A549 (cell line): ENCODE measurements at regions not wholly inside any gene's neighbourhood (a gene's known extent, or its start where the extent isn't known, plus 50 kb on each side); places are given as distances from the start of the nearest gene placed in this dataset.

Experiments
- ATAC-seq, 2 experiments: fragments of 200-7000 bp in 1 of 2; fragments of >200 bp in 1 of 2; cut with Nextera tagmentation in 1 of 2; cut with Tn5 transposase in 1 of 2; 3 replicates each; pipeline versions ENCODE4 v1.8.0 to v1.9.1; 2018 to 2020; ENCODE audit warnings: mild to moderate bottlenecking in 1 of 2, moderate library complexity in 1 of 2
- CTCF ChIA-PET: fragments of 300-600 bp; sonication (Branson Sonifier 250); formaldehyde crosslinking; extraction: SDS; loops from one replicate; lab custom pipeline; 2021; ENCODE audit warnings: antibody characterized with exemption, inconsistent platforms; lab: Yijun Ruan, JAX
- POLR2A ChIA-PET: fragments of 350-600 bp; formaldehyde crosslinking; extraction: SDS; loops from one replicate; lab custom pipeline; 2021; ENCODE audit warnings: antibody characterized with exemption, inconsistent platforms; lab: Yijun Ruan, JAX
- DNase-seq, 2 experiments: peaks; one replicate each; pipeline versions ENCODE4 v3.0.0 to v3.0.0-alpha.2; 2011 to 2016; ENCODE audit warnings: low read depth in 1 of 2, low spot score in 1 of 2
- FAIRE-seq: peaks from 2 replicates; lab custom pipeline; 2011; peaks lifted over from hg19 to GRCh38; lab: Jason Lieb, UNC
- H3K27ac ChIP-seq, 2 experiments: fragments of >200 bp; sonication (Bioruptor Twin); formaldehyde crosslinking; 3 replicates each; pipeline ENCODE4 v1.5.1; 2016 to 2017
- H3K4me1 ChIP-seq: fragments of >200 bp; sonication (Bioruptor Twin); formaldehyde crosslinking; 3 replicates; pipeline ENCODE4 v1.6.1; 2016
- H3K4me2 ChIP-seq: fragments of >200 bp; sonication (Bioruptor Twin); formaldehyde crosslinking; 3 replicates; pipeline ENCODE4 v1.6.1; 2016
- H3K4me3 ChIP-seq: fragments of >200 bp; sonication (Bioruptor Twin); formaldehyde crosslinking; 3 replicates; pipeline ENCODE4 v1.5.1; 2016
- H3K9me3 ChIP-seq: fragments of >200 bp; sonication (Bioruptor Twin); formaldehyde crosslinking; 3 replicates; pipeline ENCODE4 v1.6.1; 2016
- CBX2 ChIP-seq: fragments of 200-600 bp; sonication (generic); IDR thresholded peaks from 2 replicates; pipeline ENCODE4 v1.6.1; 2016; ENCODE audit warnings: low read depth, mild to moderate bottlenecking, borderline replicate concordance
- CBX8 ChIP-seq: fragments of 200-600 bp; sonication (generic); IDR thresholded peaks from 2 replicates; pipeline ENCODE4 v1.6.1; 2016
- EHF ChIP-seq: fragments of 250-450 bp; sonication (Bioruptor Pico); IDR thresholded peaks from 2 replicates; pipeline ENCODE4 v1.5.0; 2020; ENCODE audit warnings: mild to moderate bottlenecking
- EHMT2 ChIP-seq: fragments of 200-600 bp; sonication (generic); IDR thresholded peaks from 2 replicates; pipeline ENCODE4 v1.6.1; 2016; ENCODE audit warnings: antibody characterized with exemption, low read depth, mild to moderate bottlenecking, moderate library complexity
- EP300 ChIP-seq, 2 experiments: fragments of >200 bp; sonication (Bioruptor Twin); formaldehyde crosslinking; IDR thresholded peaks; 2 replicates in 1 of 2; 3 replicates in 1 of 2; pipeline ENCODE4 v1.6.1; 2016 to 2017
- GATA3 ChIP-seq: IDR thresholded peaks from 2 replicates; pipeline ENCODE4 v1.6.1; 2012; ENCODE audit warnings: borderline replicate concordance
- MYC ChIP-seq: IDR thresholded peaks from 2 replicates; pipeline ENCODE4 v1.6.1; 2012; ENCODE audit warnings: mild to moderate bottlenecking, inconsistent platforms, low read length, improper control_type of control experiment, borderline replicate concordance
- NR3C1 ChIP-seq: fragments of >200 bp; sonication (Bioruptor Twin); formaldehyde crosslinking; IDR thresholded peaks from 3 replicates; pipeline ENCODE4 v1.6.1; 2017
- PHF8 ChIP-seq: fragments of 200-600 bp; sonication (generic); IDR thresholded peaks from 2 replicates; pipeline ENCODE4 v1.6.1; 2016; ENCODE audit warnings: low read depth, mild to moderate bottlenecking, antibody characterized with exemption, moderate library complexity, borderline replicate concordance
- POLR2AphosphoS2 ChIP-seq: conservative IDR thresholded peaks from 2 replicates; pipeline ENCODE4 v1.6.1; 2012; ENCODE audit warnings: low read length, improper control_type of control experiment, inconsistent platforms
- RAD21 ChIP-seq, 2 experiments: fragments of >200 bp in 1 of 2; sonication (Bioruptor Twin) in 1 of 2; formaldehyde crosslinking in 1 of 2; IDR thresholded peaks in 1 of 2; conservative IDR thresholded peaks in 1 of 2; 2 replicates in 1 of 2; 3 replicates in 1 of 2; pipeline ENCODE4 v1.6.1; 2012 to 2018; ENCODE audit warnings: inconsistent platforms in 1 of 2
- REST ChIP-seq: fragments of 200-600 bp; sonication (generic); IDR thresholded peaks from 2 replicates; pipeline ENCODE4 v1.6.1; 2016; ENCODE audit warnings: antibody characterized with exemption, mild to moderate bottlenecking, moderate library complexity
- RFX5 ChIP-seq: fragments of 450-650 bp; IDR thresholded peaks from 2 replicates; pipeline ENCODE4 v1.7.1; 2014; ENCODE audit warnings: antibody characterized with exemption, mild to moderate bottlenecking, moderate library complexity
- RNF2 ChIP-seq: fragments of 200-600 bp; sonication (generic); IDR thresholded peaks from 2 replicates; pipeline ENCODE4 v1.6.1; 2016; ENCODE audit warnings: low read depth, mild to moderate bottlenecking, antibody characterized with exemption, moderate library complexity, borderline replicate concordance
- SMC3 ChIP-seq: fragments of >200 bp; sonication (Bioruptor Twin); formaldehyde crosslinking; IDR thresholded peaks from 3 replicates; pipeline ENCODE4 v1.6.1; 2018; ENCODE audit warnings: inconsistent platforms
- TFCP2L1 ChIP-seq: fragments of 250-450 bp; sonication (Bioruptor Pico); IDR thresholded peaks from 2 replicates; pipeline ENCODE4 v1.5.0; 2021; ENCODE audit warnings: mild to moderate bottlenecking
- TP53 ChIP-seq: fragments of 250-450 bp; sonication (Bioruptor Pico); IDR thresholded peaks from 2 replicates; pipeline ENCODE4 v1.5.0; 2021; ENCODE audit warnings: mild to moderate bottlenecking, moderate library complexity
- USF2 ChIP-seq: fragments of 450-650 bp; IDR thresholded peaks from 2 replicates; pipeline ENCODE4 v1.6.1; 2014; ENCODE audit warnings: antibody characterized with exemption
- ZFP36 ChIP-seq: fragments of 450-650 bp; IDR thresholded peaks from 2 replicates; pipeline ENCODE4 v1.6.1; 2014; ENCODE audit warnings: borderline replicate concordance; ENCODE audit not compliant: partially characterized antibody
- WGBS: methylation state at CpG from one replicate; pipeline ENCODE4 v1.1.6; 2017; ENCODE audit errors: missing lambda C conversion rate; 5-methylcytosine and 5-hydroxymethylcytosine counted together
- TF ChIP-seq, protein P1 (sequence below): fragments of 250-450 bp; sonication (Bioruptor Pico); IDR thresholded peaks from 2 replicates; pipeline ENCODE4 v1.5.0; 2020; ENCODE audit warnings: low read depth, mild to moderate bottlenecking, moderate library complexity

DNA sequence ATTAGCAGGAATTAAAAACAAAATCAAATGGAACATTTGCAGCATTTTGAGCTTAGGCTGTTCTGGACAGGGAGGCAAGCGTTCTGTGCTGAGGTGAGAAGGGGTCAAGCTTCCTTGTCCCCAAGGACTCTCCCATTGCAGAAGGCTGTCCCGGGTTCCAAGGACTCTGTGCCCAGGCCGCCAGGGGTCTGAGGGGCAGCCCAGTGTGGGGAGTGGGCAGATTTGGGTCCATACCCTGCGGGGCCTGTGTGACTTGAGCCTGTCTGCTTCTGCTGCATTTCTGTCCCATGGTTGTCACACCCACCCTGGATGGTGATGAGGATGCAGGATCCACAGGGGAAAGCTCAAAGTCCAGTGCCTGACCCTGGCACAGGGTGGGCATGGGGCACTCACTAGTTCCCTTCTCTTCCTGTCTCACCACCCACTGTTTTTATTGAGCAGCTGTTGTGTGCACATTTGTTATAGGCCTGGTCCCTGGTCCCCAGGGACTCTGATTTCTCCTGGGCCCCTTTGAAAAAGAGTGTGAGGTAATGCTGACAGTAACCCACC, 211.4 kb upstream of the HS6ST1 start:
- TF ChIP-seq EP300 (IDR thresholded peaks at IDR 0.05) (no peak), CBX2 (no peak), TP53 (CRISPR knock-in tag) (no peak), REST (no peak), TFCP2L1 (CRISPR knock-in tag) (no peak), POLR2AphosphoS2 (no peak), RFX5 (no peak), ZFP36 (no peak), GATA3 (no peak), EHF (CRISPR knock-in tag) (no peak), NR3C1 (no peak), PHF8 (no peak), SMC3 (no peak)
- TF ChIP-seq, protein P1, sequence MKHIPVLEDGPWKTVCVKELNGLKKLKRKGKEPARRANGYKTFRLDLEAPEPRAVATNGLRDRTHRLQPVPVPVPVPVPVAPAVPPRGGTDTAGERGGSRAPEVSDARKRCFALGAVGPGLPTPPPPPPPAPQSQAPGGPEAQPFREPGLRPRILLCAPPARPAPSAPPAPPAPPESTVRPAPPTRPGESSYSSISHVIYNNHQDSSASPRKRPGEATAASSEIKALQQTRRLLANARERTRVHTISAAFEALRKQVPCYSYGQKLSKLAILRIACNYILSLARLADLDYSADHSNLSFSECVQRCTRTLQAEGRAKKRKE (CRISPR knock-in tag), result no peak
- WGBS, result 30% methylated on average over 4 of the region's 4 CpGs
- H3K27ac ChIP-seq, result no peak overlapping the region
- H3K4me2 ChIP-seq, result no peak overlapping the region
- H3K4me1 ChIP-seq, result no peaks in the 10 kb centered on the region
- no peak overlapping the region for H3K4me3 ChIP-seq
- DNase-seq, result no peak
- ChIA-PET POLR2A (no interaction called here), CTCF (no interaction called here)
- ATAC-seq, result no peak
- no peaks in the 10 kb centered on the region for H3K9me3 ChIP-seq
- no peak for FAIRE-seq

- ATAC-seq (no peak), DNase-seq (no peak), FAIRE-seq (no peak)
- no peaks in the 10 kb centered on the region for H3K9me3 ChIP-seq
- 0 out of 5 replicates have a peak, but pooled peaks of 1 of the 2 experiments have one; percentile 5 for TF ChIP-seq RAD21 (conservative IDR thresholded peaks at IDR 0.05 in 1 of 2, IDR thresholded peaks at IDR 0.05 in 1 of 2)
- no peak for TF ChIP-seq MYC
- no peaks in the 10 kb centered on the region for H3K4me1 ChIP-seq
- POLR2A ChIA-PET, result no interaction called here
- H3K4me2 ChIP-seq, result no peak overlapping the region
- H3K4me3 ChIP-seq, result no peak overlapping the region
- CTCF ChIA-PET, result no interaction called here
- no peak overlapping the region for H3K27ac ChIP-seq
Observed at GRCh38 chr2:128531856-128532255, 213.2 kb upstream of the HS6ST1 start.

GRCh38 chr2:128533101-128533500, 214.4 kb upstream of the HS6ST1 start:
- Histone ChIP-seq H3K4me1 (no peaks in the 10 kb centered on the region), H3K27ac (no peak overlapping the region), H3K4me3 (no peak overlapping the region), H3K9me3 (no peaks in the 10 kb centered on the region), H3K4me2 (no peak overlapping the region)
- no peak for TF ChIP-seq PHF8
- no peak for TF ChIP-seq EHMT2
- TF ChIP-seq USF2, result no peak
- no peak for TF ChIP-seq RNF2
- TF ChIP-seq SMC3, result no peak
- no peak for TF ChIP-seq CBX8
- no peak for TF ChIP-seq REST
- no peak for TF ChIP-seq NR3C1
- no peak for FAIRE-seq
- ChIA-PET CTCF (no interaction called here), POLR2A (no interaction called here)
- no peak for ATAC-seq
- 6% methylated on average over 1 of the region's 1 CpG for WGBS
- no peak for DNase-seq
